Liver (tissue), 7 donors: ENCODE measurements at regions not wholly inside any gene's neighbourhood (a gene's known extent, or its start where the extent isn't known, plus 50 kb on each side); places are given as distances from the start of the nearest gene placed in this dataset.

ENCODE experiments used
- DNase-seq: peaks from one replicate; pipeline ENCODE4 v3.0.0-alpha.2; 2017; ENCODE audit warnings: low spot score
- H3K27ac ChIP-seq, 2 donors: one replicate each; pipeline ENCODE4 v1.7.0; 2013; ENCODE audit warnings: inconsistent platforms in 2 of 2, low read length in 2 of 2, control low read depth in 1 of 2, low read depth in 1 of 2, mild to moderate bottlenecking in 1 of 2
- H3K27me3 ChIP-seq, 4 donors: one replicate each; pipeline versions ENCODE4 v1.6.1 to v1.7.0; 2013; ENCODE audit warnings: low read length in 3 of 4, inconsistent platforms in 1 of 4, mild to moderate bottlenecking in 1 of 4, moderate library complexity in 1 of 4; ENCODE audit not compliant: control insufficient read depth in 4 of 4, insufficient read depth in 4 of 4
- H3K36me3 ChIP-seq, 4 donors: one replicate each; pipeline versions ENCODE4 v1.6.1 to v1.7.0; 2013; ENCODE audit warnings: low read length in 3 of 4, mild to moderate bottlenecking in 3 of 4, low read depth in 1 of 4, moderate library complexity in 1 of 4; ENCODE audit not compliant: control insufficient read depth in 4 of 4, insufficient read depth in 3 of 4
- H3K4me1 ChIP-seq, 4 donors: one replicate each; pipeline versions ENCODE4 v1.6.1 to v1.7.0; 2013; ENCODE audit warnings: low read length in 3 of 4, mild to moderate bottlenecking in 3 of 4, moderate library complexity in 1 of 4; ENCODE audit not compliant: control insufficient read depth in 4 of 4, insufficient read depth in 4 of 4
- H3K4me3 ChIP-seq, 3 donors: one replicate each; pipeline versions ENCODE4 v1.6.1 to v1.7.0; 2013; ENCODE audit warnings: low read length in 3 of 3, control low read depth in 1 of 3, low read depth in 1 of 3, mild to moderate bottlenecking in 1 of 3
- H3K9ac ChIP-seq, 2 donors: one replicate each; pipeline ENCODE4 v1.7.0; 2013; ENCODE audit warnings: low read length in 2 of 2, mild to moderate bottlenecking in 2 of 2, moderate library complexity in 2 of 2, control low read depth in 1 of 2, low read depth in 1 of 2
- H3K9me3 ChIP-seq, 4 donors: one replicate each; pipeline versions ENCODE4 v1.6.1 to v1.7.0; 2013; ENCODE audit warnings: low read length in 3 of 4; ENCODE audit not compliant: control insufficient read depth in 4 of 4
- ATF3 ChIP-seq: IDR thresholded peaks from 2 replicates; pipeline ENCODE4 v1.6.1; 2016; ENCODE audit warnings: antibody characterized with exemption
- EGR1 ChIP-seq, 2 donors: IDR thresholded peaks; 2 replicates each; pipeline ENCODE4 v1.6.1; 2016 to 2018; ENCODE audit warnings: antibody characterized with exemption in 2 of 2, low read depth in 2 of 2
- FOXA1 ChIP-seq: IDR thresholded peaks from 2 replicates; pipeline ENCODE4 v1.6.1; 2016; ENCODE audit warnings: antibody characterized with exemption
- FOXA2 ChIP-seq: IDR thresholded peaks from 2 replicates; pipeline ENCODE4 v1.6.1; 2016; ENCODE audit warnings: antibody characterized with exemption
- GABPA ChIP-seq, 2 donors: IDR thresholded peaks in 1 of 2; conservative IDR thresholded peaks in 1 of 2; 2 replicates each; pipeline ENCODE4 v1.6.1; 2016; ENCODE audit warnings: antibody characterized with exemption in 2 of 2, mild to moderate bottlenecking in 1 of 2, moderate library complexity in 1 of 2
- HNF4A ChIP-seq, 2 donors: conservative IDR thresholded peaks; 2 replicates each; pipeline ENCODE4 v1.6.1; 2016; ENCODE audit warnings: antibody characterized with exemption in 2 of 2, mild to moderate bottlenecking in 2 of 2
- HNF4G ChIP-seq: IDR thresholded peaks from 2 replicates; pipeline ENCODE4 v1.6.1; 2016; ENCODE audit warnings: antibody characterized with exemption
- JUND ChIP-seq, 2 donors: IDR thresholded peaks; 2 replicates each; pipeline ENCODE4 v1.6.1; 2016; ENCODE audit warnings: antibody characterized with exemption in 2 of 2
- NR2F2 ChIP-seq: IDR thresholded peaks from 2 replicates; pipeline ENCODE4 v1.6.1; 2016; ENCODE audit warnings: antibody characterized with exemption
- RAD21 ChIP-seq, 2 donors: IDR thresholded peaks; 2 replicates each; pipeline ENCODE4 v1.6.1; 2016; ENCODE audit warnings: antibody characterized with exemption in 2 of 2, mild to moderate bottlenecking in 2 of 2
- RXRA ChIP-seq, 2 donors: IDR thresholded peaks; 2 replicates each; pipeline ENCODE4 v1.6.1; 2017 to 2018; ENCODE audit warnings: antibody characterized with exemption in 2 of 2, mild to moderate bottlenecking in 1 of 2
- SP1 ChIP-seq: IDR thresholded peaks from 2 replicates; pipeline ENCODE4 v1.6.1; 2018; ENCODE audit warnings: antibody characterized with exemption, mild to moderate bottlenecking
- TAF1 ChIP-seq: conservative IDR thresholded peaks from 2 replicates; pipeline ENCODE4 v1.6.1; 2016; ENCODE audit warnings: antibody characterized with exemption, mild to moderate bottlenecking
- YY1 ChIP-seq: IDR thresholded peaks from 2 replicates; pipeline ENCODE4 v1.6.1; 2016; ENCODE audit warnings: antibody characterized with exemption, mild to moderate bottlenecking
- TF ChIP-seq, protein P1 (sequence below): fragments of 150-350 bp; IDR thresholded peaks from 2 replicates; pipeline ENCODE4 v1.5.1; 2017; ENCODE audit warnings: improper control_type of control experiment, low read depth, low read length; ENCODE audit not compliant: missing input control
- TF ChIP-seq, protein P2 (sequence below): IDR thresholded peaks from 2 replicates; pipeline ENCODE4 v1.6.1; 2016; ENCODE audit warnings: antibody characterized with exemption
- TF ChIP-seq, protein P3 (sequence below): IDR thresholded peaks from 2 replicates; pipeline ENCODE4 v1.6.1; 2016; ENCODE audit warnings: antibody characterized with exemption, mild to moderate bottlenecking
- TF ChIP-seq, protein P4 (sequence below): IDR thresholded peaks from 2 replicates; pipeline ENCODE4 v1.6.1; 2016; ENCODE audit warnings: antibody characterized with exemption
- donor health status: healthy.
- donor health status: healthy.
- donor health status: healthy.
- donor health status: healthy.

- TF ChIP-seq, protein P1, sequence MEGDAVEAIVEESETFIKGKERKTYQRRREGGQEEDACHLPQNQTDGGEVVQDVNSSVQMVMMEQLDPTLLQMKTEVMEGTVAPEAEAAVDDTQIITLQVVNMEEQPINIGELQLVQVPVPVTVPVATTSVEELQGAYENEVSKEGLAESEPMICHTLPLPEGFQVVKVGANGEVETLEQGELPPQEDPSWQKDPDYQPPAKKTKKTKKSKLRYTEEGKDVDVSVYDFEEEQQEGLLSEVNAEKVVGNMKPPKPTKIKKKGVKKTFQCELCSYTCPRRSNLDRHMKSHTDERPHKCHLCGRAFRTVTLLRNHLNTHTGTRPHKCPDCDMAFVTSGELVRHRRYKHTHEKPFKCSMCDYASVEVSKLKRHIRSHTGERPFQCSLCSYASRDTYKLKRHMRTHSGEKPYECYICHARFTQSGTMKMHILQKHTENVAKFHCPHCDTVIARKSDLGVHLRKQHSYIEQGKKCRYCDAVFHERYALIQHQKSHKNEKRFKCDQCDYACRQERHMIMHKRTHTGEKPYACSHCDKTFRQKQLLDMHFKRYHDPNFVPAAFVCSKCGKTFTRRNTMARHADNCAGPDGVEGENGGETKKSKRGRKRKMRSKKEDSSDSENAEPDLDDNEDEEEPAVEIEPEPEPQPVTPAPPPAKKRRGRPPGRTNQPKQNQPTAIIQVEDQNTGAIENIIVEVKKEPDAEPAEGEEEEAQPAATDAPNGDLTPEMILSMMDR: no peak
- TF ChIP-seq, protein P2, sequence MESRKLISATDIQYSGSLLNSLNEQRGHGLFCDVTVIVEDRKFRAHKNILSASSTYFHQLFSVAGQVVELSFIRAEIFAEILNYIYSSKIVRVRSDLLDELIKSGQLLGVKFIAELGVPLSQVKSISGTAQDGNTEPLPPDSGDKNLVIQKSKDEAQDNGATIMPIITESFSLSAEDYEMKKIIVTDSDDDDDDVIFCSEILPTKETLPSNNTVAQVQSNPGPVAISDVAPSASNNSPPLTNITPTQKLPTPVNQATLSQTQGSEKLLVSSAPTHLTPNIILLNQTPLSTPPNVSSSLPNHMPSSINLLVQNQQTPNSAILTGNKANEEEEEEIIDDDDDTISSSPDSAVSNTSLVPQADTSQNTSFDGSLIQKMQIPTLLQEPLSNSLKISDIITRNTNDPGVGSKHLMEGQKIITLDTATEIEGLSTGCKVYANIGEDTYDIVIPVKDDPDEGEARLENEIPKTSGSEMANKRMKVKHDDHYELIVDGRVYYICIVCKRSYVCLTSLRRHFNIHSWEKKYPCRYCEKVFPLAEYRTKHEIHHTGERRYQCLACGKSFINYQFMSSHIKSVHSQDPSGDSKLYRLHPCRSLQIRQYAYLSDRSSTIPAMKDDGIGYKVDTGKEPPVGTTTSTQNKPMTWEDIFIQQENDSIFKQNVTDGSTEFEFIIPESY: no peak
- no peak for TF ChIP-seq HNF4G
- TF ChIP-seq EGR1 (IDR thresholded peaks at IDR 0.05; ENCODE audit: low read depth in 2 of 2): no peak
- no peak for TF ChIP-seq SP1
- no peak for TF ChIP-seq ATF3
- no peak for TF ChIP-seq JUND (IDR thresholded peaks at IDR 0.05)
- TF ChIP-seq, protein P3, sequence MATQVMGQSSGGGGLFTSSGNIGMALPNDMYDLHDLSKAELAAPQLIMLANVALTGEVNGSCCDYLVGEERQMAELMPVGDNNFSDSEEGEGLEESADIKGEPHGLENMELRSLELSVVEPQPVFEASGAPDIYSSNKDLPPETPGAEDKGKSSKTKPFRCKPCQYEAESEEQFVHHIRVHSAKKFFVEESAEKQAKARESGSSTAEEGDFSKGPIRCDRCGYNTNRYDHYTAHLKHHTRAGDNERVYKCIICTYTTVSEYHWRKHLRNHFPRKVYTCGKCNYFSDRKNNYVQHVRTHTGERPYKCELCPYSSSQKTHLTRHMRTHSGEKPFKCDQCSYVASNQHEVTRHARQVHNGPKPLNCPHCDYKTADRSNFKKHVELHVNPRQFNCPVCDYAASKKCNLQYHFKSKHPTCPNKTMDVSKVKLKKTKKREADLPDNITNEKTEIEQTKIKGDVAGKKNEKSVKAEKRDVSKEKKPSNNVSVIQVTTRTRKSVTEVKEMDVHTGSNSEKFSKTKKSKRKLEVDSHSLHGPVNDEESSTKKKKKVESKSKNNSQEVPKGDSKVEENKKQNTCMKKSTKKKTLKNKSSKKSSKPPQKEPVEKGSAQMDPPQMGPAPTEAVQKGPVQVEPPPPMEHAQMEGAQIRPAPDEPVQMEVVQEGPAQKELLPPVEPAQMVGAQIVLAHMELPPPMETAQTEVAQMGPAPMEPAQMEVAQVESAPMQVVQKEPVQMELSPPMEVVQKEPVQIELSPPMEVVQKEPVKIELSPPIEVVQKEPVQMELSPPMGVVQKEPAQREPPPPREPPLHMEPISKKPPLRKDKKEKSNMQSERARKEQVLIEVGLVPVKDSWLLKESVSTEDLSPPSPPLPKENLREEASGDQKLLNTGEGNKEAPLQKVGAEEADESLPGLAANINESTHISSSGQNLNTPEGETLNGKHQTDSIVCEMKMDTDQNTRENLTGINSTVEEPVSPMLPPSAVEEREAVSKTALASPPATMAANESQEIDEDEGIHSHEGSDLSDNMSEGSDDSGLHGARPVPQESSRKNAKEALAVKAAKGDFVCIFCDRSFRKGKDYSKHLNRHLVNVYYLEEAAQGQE: no peak
- TF ChIP-seq NR2F2: no peak
- no peak for TF ChIP-seq TAF1
- no peak for TF ChIP-seq FOXA2
- TF ChIP-seq, protein P4, sequence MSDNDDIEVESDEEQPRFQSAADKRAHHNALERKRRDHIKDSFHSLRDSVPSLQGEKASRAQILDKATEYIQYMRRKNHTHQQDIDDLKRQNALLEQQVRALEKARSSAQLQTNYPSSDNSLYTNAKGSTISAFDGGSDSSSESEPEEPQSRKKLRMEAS: no peak
- TF ChIP-seq FOXA1: no peak
- no peak for TF ChIP-seq RXRA (IDR thresholded peaks at IDR 0.05)
- TF ChIP-seq YY1: no peak
- TF ChIP-seq RAD21 (IDR thresholded peaks at IDR 0.05): no peak
- TF ChIP-seq HNF4A (conservative IDR thresholded peaks at IDR 0.05): no peak
- TF ChIP-seq GABPA (IDR thresholded peaks at IDR 0.05 in 1 of 2, conservative IDR thresholded peaks at IDR 0.05 in 1 of 2): no peak
- Histone ChIP-seq H3K4me3 (no peak overlapping the region), H3K27ac (no peak overlapping the region), H3K9me3 (no peaks in the 10 kb centered on the region), H3K9ac (no peak overlapping the region), H3K36me3 (no peaks in the 10 kb centered on the region), H3K4me1 (peaks cover 0 to 3% (median 0%) of the 10 kb centered on the region in 4 donors), H3K27me3 (no peaks in the 10 kb centered on the region)
- DNase-seq: no peak
Measured at GRCh38 chr1:221514806-221515205, 227.1 kb downstream of the DUSP10 start.

DNA sequence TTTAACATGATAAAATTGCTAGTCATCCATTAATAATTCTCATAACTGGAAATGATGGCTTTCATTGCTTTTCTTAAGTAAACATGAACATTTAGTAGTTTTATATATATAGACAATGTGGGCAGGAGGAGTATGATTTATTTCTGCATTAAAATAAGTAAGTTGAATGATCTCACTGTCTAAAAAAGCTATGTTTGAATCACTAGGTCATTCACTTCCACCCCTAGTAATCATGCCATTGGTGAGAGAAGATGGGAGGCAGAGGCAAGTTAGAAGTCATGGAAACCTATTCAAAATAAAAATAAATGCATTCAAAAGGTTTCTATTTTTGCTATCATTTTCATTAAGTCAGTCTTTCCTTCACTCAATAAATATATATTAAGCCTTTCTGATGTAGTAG is 226.4 kb downstream of the DUSP10 start:
- Histone ChIP-seq H3K9me3 (no peaks in the 10 kb centered on the region), H3K36me3 (no peaks in the 10 kb centered on the region), H3K27ac (no peak overlapping the region), H3K9ac (no peak overlapping the region), H3K4me1 (peaks cover 0 to 3% (median 0%) of the 10 kb centered on the region in 4 donors), H3K27me3 (no peaks in the 10 kb centered on the region), H3K4me3 (no peak overlapping the region)
- no peak for TF ChIP-seq FOXA2
- no peak for TF ChIP-seq YY1
- no peak for TF ChIP-seq JUND (IDR thresholded peaks at IDR 0.05)
- no peak for TF ChIP-seq HNF4A (conservative IDR thresholded peaks at IDR 0.05)
- no peak for TF ChIP-seq FOXA1
- no peak for TF ChIP-seq HNF4G
- TF ChIP-seq RXRA (IDR thresholded peaks at IDR 0.05): no peak
- TF ChIP-seq, protein P1: no peak
- TF ChIP-seq, protein P4: no peak
- TF ChIP-seq ATF3: no peak
- no peak for TF ChIP-seq GABPA (IDR thresholded peaks at IDR 0.05 in 1 of 2, conservative IDR thresholded peaks at IDR 0.05 in 1 of 2)
- no peak for TF ChIP-seq RAD21 (IDR thresholded peaks at IDR 0.05)
- TF ChIP-seq, protein P2: no peak
- no peak for DNase-seq
